Transverse colon (tissue), 4 donors: ENCODE measurements at regions not wholly inside any gene's neighbourhood (a gene's known extent, or its start where the extent isn't known, plus 50 kb on each side); places are given as distances from the start of the nearest gene placed in this dataset.

Source experiments
- DNase-seq: peaks from one replicate; pipeline ENCODE4 v3.0.0-alpha.2; 2019
- H3K27ac ChIP-seq, 4 donors: fragments of 200-600 bp; sonication (generic); 2 replicates each; pipeline ENCODE4 v1.5.1; 2016 to 2018; ENCODE audit warnings: inconsistent platforms in 4 of 4
- H3K27me3 ChIP-seq: fragments of 200-600 bp; sonication (generic); 2 replicates; pipeline ENCODE4 v1.5.1; 2017; ENCODE audit warnings: inconsistent platforms
- H3K36me3 ChIP-seq, 4 donors: fragments of 200-600 bp; sonication (generic); 2 replicates each; pipeline ENCODE4 v1.5.1; 2017 to 2019; ENCODE audit warnings: inconsistent platforms in 4 of 4
- H3K4me1 ChIP-seq, 4 donors: fragments of 200-600 bp; sonication (generic); 2 replicates each; pipeline ENCODE4 v1.5.1; 2017 to 2020; ENCODE audit warnings: inconsistent platforms in 4 of 4
- H3K4me3 ChIP-seq, 4 donors: fragments of 200-600 bp; sonication (generic); 1 replicate in 1 of 4; 2 replicates in 3 of 4; pipeline versions ENCODE4 v1.5.1 to v1.6.1; 2017 to 2019; ENCODE audit warnings: inconsistent platforms in 4 of 4
- H3K9me3 ChIP-seq, 2 donors: fragments of 200-600 bp; sonication (generic); 2 replicates each; pipeline ENCODE4 v1.5.1; 2017 to 2019; ENCODE audit warnings: inconsistent platforms in 2 of 2
- CTCF ChIP-seq, 5 experiments: fragments of 200-600 bp in 3 of 5; fragments of 450-650 bp in 2 of 5; sonication (generic) in 3 of 5; IDR thresholded peaks; 1 replicate in 2 of 5; 2 replicates in 3 of 5; pipeline ENCODE4 v1.5.1; 2016 to 2017; ENCODE audit warnings: antibody characterized with exemption in 5 of 5, inconsistent platforms in 3 of 5, mild to moderate bottlenecking in 2 of 5, moderate library complexity in 1 of 5
- EP300 ChIP-seq: sonication (generic); formaldehyde crosslinking; IDR thresholded peaks from one replicate; pipeline ENCODE4 v1.6.1; 2017; ENCODE audit warnings: antibody characterized with exemption, low read depth
- POLR2A ChIP-seq: fragments of 450-650 bp; IDR thresholded peaks from one replicate; pipeline ENCODE4 v1.6.1; 2016; ENCODE audit warnings: antibody characterized with exemption, mild to moderate bottlenecking, moderate library complexity
- POLR2AphosphoS5 ChIP-seq, 3 donors: sonication (generic); formaldehyde crosslinking; IDR thresholded peaks; one replicate each; pipeline ENCODE4 v1.6.1; 2016; ENCODE audit warnings: antibody characterized with exemption in 3 of 3
- WGBS, 2 donors: methylation state at CpG; one replicate each; pipeline ENCODE4 v1.1.5; 2018; ENCODE audit warnings: low coverage in 1 of 2; 5-methylcytosine and 5-hydroxymethylcytosine counted together
- in situ Hi-C, 4 donors: fragments of 200-750 bp; cut with MboI; loops; one replicate each; pipeline versions ENCODE4 v1.15.0 to v1.15.1; 2017; ENCODE audit warnings: low sequenced_read_pairs in 3 of 4, low pct_ligation_motif_present in 1 of 4, low pct_unique_long_range_greater_than_20kb in 1 of 4
- intact Hi-C: fragments of 100-400 bp; cut with DNase I; formaldehyde crosslinking; loops from one replicate; pipeline ENCODE4 v1.15.1; 2023; ENCODE audit warnings: low total_unique reads

GRCh38 chr4:42724451-42724850 lies 67.5 kb upstream of the ATP8A1 start:
- Histone ChIP-seq H3K4me3 (no peak overlapping the region), H3K4me1 (no peaks in the 10 kb centered on the region), H3K36me3 (no peaks in the 10 kb centered on the region), H3K27me3 (no peaks in the 10 kb centered on the region), H3K27ac (no peak overlapping the region), H3K9me3 (no peaks in the 10 kb centered on the region)
- intact Hi-C loops (no loop called here), in situ Hi-C loops (no loop called here)
- WGBS, 2 donors: 77 to 83% methylated on average over 3 of the region's 3 CpGs
- TF ChIP-seq POLR2AphosphoS5 (IDR thresholded peaks at IDR 0.05): no peak
- DNase-seq: no peak

- intact Hi-C loops: no loop called here
- Histone ChIP-seq H3K4me3 (no peak overlapping the region), H3K27ac (no peak overlapping the region), H3K36me3 (no peaks in the 10 kb centered on the region), H3K9me3 (no peaks in the 10 kb centered on the region), H3K4me1 (no peaks in the 10 kb centered on the region), H3K27me3 (no peaks in the 10 kb centered on the region)
- no peak for DNase-seq
- TF ChIP-seq EP300: no peak
- no peak for TF ChIP-seq CTCF (IDR thresholded peaks at IDR 0.05)
- no peak for TF ChIP-seq POLR2A
- TF ChIP-seq POLR2AphosphoS5 (IDR thresholded peaks at IDR 0.05): no peak
- WGBS, 2 donors: 85% methylated on average over 1 of the region's 1 CpG; no CpG with 5 or more reads in 1 of the 2 donors
- in situ Hi-C loops: no loop called here
Observed at GRCh38 chr4:42720533-42720932, 63.6 kb upstream of the ATP8A1 start.

GRCh38 chr4:42719257-42719656 lies 62.4 kb upstream of the ATP8A1 start:
- in situ Hi-C loops: no loop called here
- no peaks in the 10 kb centered on the region for H3K9me3 ChIP-seq
- WGBS, 2 donors: 37 to 40% methylated on average over 1 of the region's 1 CpG
- H3K4me3 ChIP-seq: no peak overlapping the region
- no peak for DNase-seq
- H3K36me3 ChIP-seq: no peaks in the 10 kb centered on the region
- intact Hi-C loops: no loop called here
- no peaks in the 10 kb centered on the region for H3K27me3 ChIP-seq
- no peak for TF ChIP-seq POLR2A
- no peak for TF ChIP-seq POLR2AphosphoS5 (IDR thresholded peaks at IDR 0.05)
- no peak for TF ChIP-seq EP300
- no peak for TF ChIP-seq CTCF (IDR thresholded peaks at IDR 0.05)
- no peak overlapping the region for H3K27ac ChIP-seq
- H3K4me1 ChIP-seq: no peaks in the 10 kb centered on the region

- H3K4me1 ChIP-seq: no peaks in the 10 kb centered on the region
- intact Hi-C loops (no loop called here), in situ Hi-C loops (no loop called here)
- no peak overlapping the region for H3K27ac ChIP-seq
- H3K9me3 ChIP-seq: no peaks in the 10 kb centered on the region
- no peaks in the 10 kb centered on the region for H3K27me3 ChIP-seq
- no peak overlapping the region for H3K4me3 ChIP-seq
- no peak for DNase-seq
- TF ChIP-seq POLR2A: no peak
- no peak for TF ChIP-seq POLR2AphosphoS5 (IDR thresholded peaks at IDR 0.05)
- TF ChIP-seq EP300: no peak
- no peak for TF ChIP-seq CTCF (IDR thresholded peaks at IDR 0.05)
- no peaks in the 10 kb centered on the region for H3K36me3 ChIP-seq
- 80 to 85% methylated on average over 1 of the region's 1 CpG for WGBS, 2 donors
Observed at GRCh38 chr4:42718336-42718735, 61.4 kb upstream of the ATP8A1 start.

GRCh38 chr4:42716996-42717395 lies 60.1 kb upstream of the ATP8A1 start:
- in situ Hi-C loops (no loop called here), intact Hi-C loops (no loop called here)
- Histone ChIP-seq H3K4me1 (no peaks in the 10 kb centered on the region), H3K27me3 (no peaks in the 10 kb centered on the region), H3K36me3 (no peaks in the 10 kb centered on the region), H3K4me3 (no peak overlapping the region), H3K9me3 (no peaks in the 10 kb centered on the region), H3K27ac (no peak overlapping the region)
- 76 to 77% methylated on average over 2 to 3 of the region's 3 CpGs for WGBS, 2 donors
- no peak for DNase-seq
- TF ChIP-seq POLR2A (no peak), EP300 (no peak), CTCF (IDR thresholded peaks at IDR 0.05) (no peak), POLR2AphosphoS5 (IDR thresholded peaks at IDR 0.05) (no peak)
